HEK293T (cell line): ENCODE measurements at regions not wholly inside any gene's neighbourhood (a gene's known extent, or its start where the extent isn't known, plus 50 kb on each side); places are given as distances from the start of the nearest gene placed in this dataset.

Experiments
- BHLHE40 ChIP-seq: fragments of 450-650 bp; IDR thresholded peaks from 2 replicates; pipeline ENCODE4 v1.6.1; 2016; ENCODE audit warnings: mild to moderate bottlenecking, moderate library complexity, borderline replicate concordance
- ELF4 ChIP-seq: fragments of 450-650 bp; IDR thresholded peaks from 2 replicates; pipeline ENCODE4 v1.6.1; 2017; ENCODE audit warnings: antibody characterized with exemption
- FOXA1 ChIP-seq: fragments of 450-650 bp; IDR thresholded peaks from 2 replicates; pipeline ENCODE4 v1.6.1; 2016; ENCODE audit warnings: mild to moderate bottlenecking
- FOXK2 ChIP-seq: fragments of 450-650 bp; IDR thresholded peaks from 2 replicates; pipeline ENCODE4 v1.6.1; 2016; ENCODE audit warnings: mild to moderate bottlenecking
- FOXM1 ChIP-seq: fragments of 450-650 bp; IDR thresholded peaks from 2 replicates; pipeline ENCODE4 v1.6.1; 2017; ENCODE audit warnings: mild to moderate bottlenecking, borderline replicate concordance
- NFRKB ChIP-seq: fragments of 450-650 bp; IDR thresholded peaks from 2 replicates; pipeline ENCODE4 v1.6.1; 2016; ENCODE audit warnings: mild to moderate bottlenecking, moderate library complexity
- SP1 ChIP-seq: fragments of 450-650 bp; IDR thresholded peaks from 2 replicates; pipeline ENCODE4 v1.6.1; 2017
- SUZ12 ChIP-seq: fragments of 450-650 bp; IDR thresholded peaks from 2 replicates; pipeline ENCODE4 v1.6.1; 2016; ENCODE audit warnings: mild to moderate bottlenecking
- TARDBP ChIP-seq: fragments of 450-650 bp; IDR thresholded peaks from 2 replicates; pipeline ENCODE4 v1.6.1; 2016
- ZNF384 ChIP-seq: fragments of 450-650 bp; IDR thresholded peaks from 2 replicates; pipeline ENCODE4 v1.6.1; 2016

- TF ChIP-seq SUZ12: no peak
- no peak for TF ChIP-seq TARDBP
- no peak for TF ChIP-seq FOXM1
- no peak for TF ChIP-seq FOXA1
- no peak for TF ChIP-seq ELF4
- no peak for TF ChIP-seq SP1
- no peak for TF ChIP-seq ZNF384
- no peak for TF ChIP-seq FOXK2
- no peak for TF ChIP-seq NFRKB
- no peak for TF ChIP-seq BHLHE40
Measured at GRCh38 chr16:26599785-26600104, 467.0 kb upstream of the C16orf82 start.
